Endodermal cell (in vitro differentiated cells): ENCODE measurements at regions not wholly inside any gene's neighbourhood (a gene's known extent, or its start where the extent isn't known, plus 50 kb on each side); places are given as distances from the start of the nearest gene placed in this dataset.
A peak's percentile ranks its signal among the peaks of the same experiment; 100 is the strongest.
"Not testable (repeated sequence)": the region's sequence is repeated elsewhere in the genome, so short reads cannot be mapped to it uniquely, and the experiment has no call there.

Experiments used
- DNase-seq: peaks from one replicate; pipeline ENCODE4 v3.0.0-alpha.2; 2017
- H3K27ac ChIP-seq: 2 replicates; pipeline ENCODE4 v1.5.1; 2013; ENCODE audit warnings: mild to moderate bottlenecking, low read depth, low read length, moderate library complexity
- H3K27me3 ChIP-seq: 2 replicates; pipeline ENCODE4 v1.6.1; 2013; ENCODE audit warnings: mild to moderate bottlenecking, low read length, moderate library complexity; ENCODE audit not compliant: insufficient read depth, control insufficient read depth, poor library complexity, severe bottlenecking
- H3K36me3 ChIP-seq: 2 replicates; pipeline ENCODE4 v1.7.0; 2013; ENCODE audit warnings: mild to moderate bottlenecking, low read length, moderate library complexity; ENCODE audit not compliant: control insufficient read depth, insufficient read depth
- H3K4me1 ChIP-seq: one replicate; pipeline ENCODE4 v1.7.0; 2013; ENCODE audit warnings: low read length; ENCODE audit not compliant: control insufficient read depth, insufficient read depth
- H3K4me3 ChIP-seq: 2 replicates; pipeline ENCODE4 v1.5.1; 2013; ENCODE audit warnings: mild to moderate bottlenecking, low read length, moderate library complexity
- H3K9ac ChIP-seq: 2 replicates; pipeline ENCODE4 v1.6.1; 2013; ENCODE audit warnings: mild to moderate bottlenecking, low read length, moderate library complexity; ENCODE audit not compliant: poor library complexity, severe bottlenecking; ENCODE audit errors: extremely low read depth
- H3K9me3 ChIP-seq: 2 replicates; pipeline ENCODE4 v1.6.1; 2013; ENCODE audit warnings: mild to moderate bottlenecking, low read length, moderate library complexity; ENCODE audit not compliant: control insufficient read depth
- H3K27ac Mint-ChIP-seq: 2 replicates; pipeline ENCODE4 v1.8.0; 2020; ENCODE audit warnings: mixed read lengths
- H3K27me3 Mint-ChIP-seq: 2 replicates; pipeline ENCODE4 v1.8.0; 2021; ENCODE audit warnings: mild to moderate bottlenecking, mixed read lengths; ENCODE audit not compliant: insufficient read depth
- H3K36me3 Mint-ChIP-seq: 2 replicates; pipeline ENCODE4 v1.8.0; 2020; ENCODE audit warnings: low read depth, mixed read lengths
- H3K4me1 Mint-ChIP-seq: 2 replicates; pipeline ENCODE4 v1.8.0; 2020; ENCODE audit warnings: mixed read lengths
- H3K4me3 Mint-ChIP-seq: 2 replicates; pipeline ENCODE4 v1.8.0; 2020; ENCODE audit warnings: mild to moderate bottlenecking, moderate library complexity, mixed read lengths
- H3K9me3 Mint-ChIP-seq: 2 replicates; pipeline ENCODE4 v1.8.0; 2020; ENCODE audit warnings: mild to moderate bottlenecking, mixed read lengths
- CTCF ChIP-seq: fragments of 200-600 bp; sonication (generic); conservative IDR thresholded peaks from 2 replicates; pipeline ENCODE4 v1.5.0; 2021; ENCODE audit warnings: antibody characterized with exemption, mild to moderate bottlenecking
- WGBS, 2 experiments: methylation state at CpG; one replicate each; pipeline versions ENCODE4 v1.1.5 to v1.1.7; 2013; ENCODE audit warnings: missing lambda C conversion rate in 2 of 2, mixed read lengths in 1 of 2; ENCODE audit not compliant: insufficient coverage in 1 of 2, insufficient read length in 1 of 2; 5-methylcytosine and 5-hydroxymethylcytosine counted together

- no peak for TF ChIP-seq CTCF
- no peaks in the 10 kb centered on the region for H3K9me3 Mint-ChIP-seq
- H3K36me3 Mint-ChIP-seq: no peaks in the 10 kb centered on the region
- 93 to 100% methylated on average over 1 of the region's 1 CpG for WGBS, 2 experiments
- Histone ChIP-seq H3K9ac (no peak overlapping the region), H3K36me3 (no peaks in the 10 kb centered on the region), H3K4me3 (no peak overlapping the region), H3K9me3 (no peaks in the 10 kb centered on the region), H3K27me3 (no peaks in the 10 kb centered on the region), H3K4me1 (no peaks in the 10 kb centered on the region), H3K27ac (no peak overlapping the region)
- H3K27ac Mint-ChIP-seq: no peak overlapping the region
- H3K27me3 Mint-ChIP-seq: no peaks in the 10 kb centered on the region
- DNase-seq: no peak
- H3K4me1 Mint-ChIP-seq: no peaks in the 10 kb centered on the region
- no peak overlapping the region for H3K4me3 Mint-ChIP-seq
Measured at GRCh38 chr2:228575897-228576296, 394.4 kb upstream of the SPHKAP start.

- H3K27me3 ChIP-seq, DNase-seq, H3K4me3 ChIP-seq, H3K36me3 Mint-ChIP-seq, H3K27ac ChIP-seq, H3K9ac ChIP-seq, H3K4me1 ChIP-seq, H3K9me3 Mint-ChIP-seq, H3K9me3 ChIP-seq, H3K4me1 Mint-ChIP-seq, H3K36me3 ChIP-seq, H3K27me3 Mint-ChIP-seq: not testable (repeated sequence)
- peak overlapping the region; percentile 26 for H3K27ac Mint-ChIP-seq
- 87% methylated on average over 9 to 28 of the region's 28 CpGs for WGBS, 2 experiments
- peak overlapping the region; percentile 52 for H3K4me3 Mint-ChIP-seq
Measured at GRCh38 chr2:228568275-228568674, 386.8 kb upstream of the SPHKAP start.

- 94 to 100% methylated on average over 2 to 6 of the region's 6 CpGs for WGBS, 2 experiments
- DNase-seq: no peak
- H3K4me3 ChIP-seq: no peak overlapping the region
- H3K27me3 ChIP-seq: peaks cover 3% of the 10 kb centered on the region
- no peak overlapping the region for H3K4me3 Mint-ChIP-seq
- H3K27ac ChIP-seq: no peak overlapping the region
- H3K27ac Mint-ChIP-seq: no peak overlapping the region
- no peaks in the 10 kb centered on the region for H3K9me3 Mint-ChIP-seq
- H3K9me3 ChIP-seq: no peaks in the 10 kb centered on the region
- no peak overlapping the region for H3K9ac ChIP-seq
- H3K27me3 Mint-ChIP-seq: no peaks in the 10 kb centered on the region
- TF ChIP-seq CTCF: no peak
- no peaks in the 10 kb centered on the region for H3K4me1 Mint-ChIP-seq
- no peaks in the 10 kb centered on the region for H3K36me3 Mint-ChIP-seq
- H3K36me3 ChIP-seq: no peaks in the 10 kb centered on the region
- H3K4me1 ChIP-seq: no peaks in the 10 kb centered on the region
Measured at GRCh38 chr2:228561816-228562215, 380.3 kb upstream of the SPHKAP start.

GRCh38 chr2:228559774-228560415 lies 378.4 kb upstream of the SPHKAP start:
- no peaks in the 10 kb centered on the region for H3K36me3 Mint-ChIP-seq
- H3K36me3 ChIP-seq: no peaks in the 10 kb centered on the region
- H3K27ac ChIP-seq: no peak overlapping the region
- peaks cover 14% of the 10 kb centered on the region for H3K27me3 ChIP-seq
- no peaks in the 10 kb centered on the region for H3K9me3 Mint-ChIP-seq
- WGBS, 2 experiments: 91% methylated on average over 3 of the region's 3 CpGs; no CpG with 5 or more reads in 1 of the 2 experiments
- no peak for DNase-seq
- H3K4me3 Mint-ChIP-seq: no peak overlapping the region
- H3K4me1 ChIP-seq: no peaks in the 10 kb centered on the region
- H3K4me1 Mint-ChIP-seq: no peaks in the 10 kb centered on the region
- H3K9ac ChIP-seq: no peak overlapping the region
- no peak overlapping the region for H3K27ac Mint-ChIP-seq
- no peak overlapping the region for H3K4me3 ChIP-seq
- H3K9me3 ChIP-seq: no peaks in the 10 kb centered on the region
- no peaks in the 10 kb centered on the region for H3K27me3 Mint-ChIP-seq
- TF ChIP-seq CTCF: no peak
